HL-60 (cell line): ENCODE measurements at regions not wholly inside any gene's neighbourhood (a gene's known extent, or its start where the extent isn't known, plus 50 kb on each side); places are given as distances from the start of the nearest gene placed in this dataset.
"Not testable (repeated sequence)": the region's sequence is repeated elsewhere in the genome, so short reads cannot be mapped to it uniquely, and the experiment has no call there.

Experiments used
- POLR2AphosphoS5 ChIP-seq: IDR thresholded peaks from 2 replicates; pipeline ENCODE4 v1.6.1; 2012; ENCODE audit warnings: low read depth
- TF ChIP-seq, protein P1 (sequence below): IDR thresholded peaks from one replicate; pipeline ENCODE4 v1.5.1; 2011; ENCODE audit warnings: low read length, control low read depth, inconsistent platforms; ENCODE audit not compliant: insufficient read depth
- TF ChIP-seq, protein P2 (sequence below): IDR thresholded peaks from 2 replicates; pipeline ENCODE4 v1.6.1; 2012; ENCODE audit warnings: low read depth; ENCODE audit not compliant: insufficient replicate concordance

DNA sequence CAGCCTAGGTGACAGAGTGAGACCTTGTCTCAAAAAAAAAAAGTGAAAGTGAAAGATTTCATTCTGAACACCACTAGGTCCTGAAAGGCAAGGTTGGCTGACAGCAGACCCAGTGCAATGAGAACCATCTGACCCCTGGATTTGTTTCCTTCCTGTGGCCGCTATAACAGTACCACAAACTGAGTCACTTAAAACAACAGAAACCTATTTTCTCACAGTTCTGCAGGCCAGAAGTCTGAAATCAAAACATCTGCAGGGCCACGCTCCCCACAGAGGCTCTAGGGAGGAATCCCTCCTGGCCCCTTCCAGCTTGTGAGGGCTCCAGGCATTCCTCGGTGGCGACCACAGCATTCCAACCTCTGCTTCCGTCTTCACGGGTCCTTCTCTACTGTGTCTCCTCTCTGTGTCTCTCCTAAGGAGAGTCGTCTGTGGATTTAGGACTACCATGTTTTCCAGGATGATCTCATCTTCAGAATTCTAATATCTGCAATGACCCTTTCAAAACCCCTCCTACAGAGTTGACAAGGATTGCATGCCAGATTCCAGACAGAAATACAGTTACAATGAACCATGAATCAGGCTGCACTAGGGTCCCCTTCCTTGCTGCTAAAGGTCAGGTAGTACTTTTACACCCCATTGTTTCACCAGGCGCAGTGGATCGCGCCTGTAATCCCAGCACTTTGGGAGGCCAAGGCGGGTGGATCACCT, 78.0 kb upstream of the ADGRL1 start:
- TF ChIP-seq, protein P1, sequence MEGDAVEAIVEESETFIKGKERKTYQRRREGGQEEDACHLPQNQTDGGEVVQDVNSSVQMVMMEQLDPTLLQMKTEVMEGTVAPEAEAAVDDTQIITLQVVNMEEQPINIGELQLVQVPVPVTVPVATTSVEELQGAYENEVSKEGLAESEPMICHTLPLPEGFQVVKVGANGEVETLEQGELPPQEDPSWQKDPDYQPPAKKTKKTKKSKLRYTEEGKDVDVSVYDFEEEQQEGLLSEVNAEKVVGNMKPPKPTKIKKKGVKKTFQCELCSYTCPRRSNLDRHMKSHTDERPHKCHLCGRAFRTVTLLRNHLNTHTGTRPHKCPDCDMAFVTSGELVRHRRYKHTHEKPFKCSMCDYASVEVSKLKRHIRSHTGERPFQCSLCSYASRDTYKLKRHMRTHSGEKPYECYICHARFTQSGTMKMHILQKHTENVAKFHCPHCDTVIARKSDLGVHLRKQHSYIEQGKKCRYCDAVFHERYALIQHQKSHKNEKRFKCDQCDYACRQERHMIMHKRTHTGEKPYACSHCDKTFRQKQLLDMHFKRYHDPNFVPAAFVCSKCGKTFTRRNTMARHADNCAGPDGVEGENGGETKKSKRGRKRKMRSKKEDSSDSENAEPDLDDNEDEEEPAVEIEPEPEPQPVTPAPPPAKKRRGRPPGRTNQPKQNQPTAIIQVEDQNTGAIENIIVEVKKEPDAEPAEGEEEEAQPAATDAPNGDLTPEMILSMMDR, result not testable (repeated sequence)
- not testable (repeated sequence) for TF ChIP-seq POLR2AphosphoS5
- TF ChIP-seq, protein P2, sequence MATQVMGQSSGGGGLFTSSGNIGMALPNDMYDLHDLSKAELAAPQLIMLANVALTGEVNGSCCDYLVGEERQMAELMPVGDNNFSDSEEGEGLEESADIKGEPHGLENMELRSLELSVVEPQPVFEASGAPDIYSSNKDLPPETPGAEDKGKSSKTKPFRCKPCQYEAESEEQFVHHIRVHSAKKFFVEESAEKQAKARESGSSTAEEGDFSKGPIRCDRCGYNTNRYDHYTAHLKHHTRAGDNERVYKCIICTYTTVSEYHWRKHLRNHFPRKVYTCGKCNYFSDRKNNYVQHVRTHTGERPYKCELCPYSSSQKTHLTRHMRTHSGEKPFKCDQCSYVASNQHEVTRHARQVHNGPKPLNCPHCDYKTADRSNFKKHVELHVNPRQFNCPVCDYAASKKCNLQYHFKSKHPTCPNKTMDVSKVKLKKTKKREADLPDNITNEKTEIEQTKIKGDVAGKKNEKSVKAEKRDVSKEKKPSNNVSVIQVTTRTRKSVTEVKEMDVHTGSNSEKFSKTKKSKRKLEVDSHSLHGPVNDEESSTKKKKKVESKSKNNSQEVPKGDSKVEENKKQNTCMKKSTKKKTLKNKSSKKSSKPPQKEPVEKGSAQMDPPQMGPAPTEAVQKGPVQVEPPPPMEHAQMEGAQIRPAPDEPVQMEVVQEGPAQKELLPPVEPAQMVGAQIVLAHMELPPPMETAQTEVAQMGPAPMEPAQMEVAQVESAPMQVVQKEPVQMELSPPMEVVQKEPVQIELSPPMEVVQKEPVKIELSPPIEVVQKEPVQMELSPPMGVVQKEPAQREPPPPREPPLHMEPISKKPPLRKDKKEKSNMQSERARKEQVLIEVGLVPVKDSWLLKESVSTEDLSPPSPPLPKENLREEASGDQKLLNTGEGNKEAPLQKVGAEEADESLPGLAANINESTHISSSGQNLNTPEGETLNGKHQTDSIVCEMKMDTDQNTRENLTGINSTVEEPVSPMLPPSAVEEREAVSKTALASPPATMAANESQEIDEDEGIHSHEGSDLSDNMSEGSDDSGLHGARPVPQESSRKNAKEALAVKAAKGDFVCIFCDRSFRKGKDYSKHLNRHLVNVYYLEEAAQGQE, result not testable (repeated sequence)
